ENCODE measurements at regions not wholly inside any gene's neighbourhood (a gene's known extent, or its start where the extent isn't known, plus 50 kb on each side); places are given as distances from the start of the nearest gene placed in this dataset.

GRCh38 chr17:77347544-77347943 lies 206.8 kb downstream of the SEC14L1 start:
- no peak overlapping the region for H4K91ac ChIP-seq (replicated peaks; ENCODE audit: insufficient read length, low read length)
- peaks cover 3% of the 10 kb centered on the region; the same call in 1 of the 2 replicates for H3K79me1 ChIP-seq (ENCODE audit: low read depth, low read length)
- no peak overlapping the region for H3K4me3 ChIP-seq (ENCODE audit: extremely low read depth in 1 of 4, insufficient read depth in 2 of 4, low read depth in 3 of 4, low read length in 4 of 4)
- H4K20me1 ChIP-seq (replicated peaks in 1 of 2; ENCODE audit: control insufficient read depth in 1 of 2, insufficient read depth in 2 of 2, low read length in 2 of 2), result no peaks in the 10 kb centered on the region
- no peak overlapping the region for H2BK15ac ChIP-seq (ENCODE audit: low read length)
- ChIA-PET POLR2A (ENCODE audit: partially characterized antibody) (no interaction called here), CTCF (ENCODE audit: partially characterized antibody) (interaction anchor here (0.8 to 2.5 kb wide), 2 partner anchors 16 to 21 kb away, joined by 3 to 10 read pairs; no protein-coding TSS in a partner anchor)
- no peak overlapping the region for H3K56ac ChIP-seq (replicated peaks; ENCODE audit: insufficient read length, low read depth, low read length)
- H2BK12ac ChIP-seq (ENCODE audit: low read depth, low read length), result no peak overlapping the region
- no peak overlapping the region for H2BK120ac ChIP-seq (replicated peaks; ENCODE audit: low read depth, low read length)
- H3K9me3 ChIP-seq (ENCODE audit: insufficient read depth in 2 of 2, low read depth in 1 of 2, low read length in 1 of 2), result peaks cover 0 to 5% of the 10 kb centered on the region in 2 experiments; a peak in 2 of 4 replicates
- H2AK5ac ChIP-seq (ENCODE audit: low read depth, low read length), result no peak overlapping the region
- no peak overlapping the region for H2AFZ ChIP-seq (ENCODE audit: low read length)
- H3K4me1 ChIP-seq (replicated peaks in 1 of 4; ENCODE audit: control insufficient read depth in 3 of 4, insufficient read depth in 4 of 4, low read length in 3 of 4), result peaks cover 0 to 13% (median 6%) of the 10 kb centered on the region in 4 experiments; a peak in 6 of 7 replicates
- no peaks in the 10 kb centered on the region for H3K27me3 ChIP-seq (replicated peaks in 1 of 4; ENCODE audit: control insufficient read depth in 3 of 4, extremely low read depth in 1 of 4, insufficient read depth in 3 of 4, low read length in 3 of 4)
- no peak overlapping the region for H2BK5ac ChIP-seq (ENCODE audit: low read depth, low read length)
- DNase-seq (ENCODE audit: low read depth in 1 of 2, low spot score in 2 of 2) (no peak), FAIRE-seq (no peak)
- H3K79me2 ChIP-seq (ENCODE audit: control insufficient read depth in 1 of 2, insufficient read depth in 2 of 2, low read length in 2 of 2), result no peaks in the 10 kb centered on the region
- H3K27ac ChIP-seq (ENCODE audit: low read depth, low read length), result no peak overlapping the region
- H3K4ac ChIP-seq (replicated peaks; ENCODE audit: insufficient read length, low read depth, low read length), result no peak overlapping the region
- H3K14ac ChIP-seq (ENCODE audit: insufficient read length), result no peak overlapping the region
- H3K18ac ChIP-seq (ENCODE audit: extremely low read depth, low read length), result no peak overlapping the region
- no peak overlapping the region for H3K23ac ChIP-seq (ENCODE audit: insufficient read length)
- 95% methylated on average over 4 of the region's 4 CpGs; no CpG with 5 or more reads in 1 of the 2 experiments for WGBS, 2 experiments (ENCODE audit: extremely low coverage in 1 of 2, insufficient coverage in 1 of 2, insufficient read length in 1 of 2, insufficient replicate concordance in 2 of 2, low coverage in 1 of 2, low lambda C conversion rate in 2 of 2, missing lambda C conversion rate in 1 of 2)
- H4K5ac ChIP-seq (ENCODE audit: insufficient read length, low read depth, low read length), result no peak overlapping the region
- no peak for TF ChIP-seq GTF2F1 (IDR thresholded peaks at IDR 0.05; ENCODE audit: borderline replicate concordance, low read depth, low read length)
- no peak for TF ChIP-seq NRF1 (IDR thresholded peaks at IDR 0.05; ENCODE audit: low read depth, low read length)
- no peak for TF ChIP-seq CREB1 (IDR thresholded peaks at IDR 0.05)
- no peak for TF ChIP-seq POU5F1 (IDR thresholded peaks at IDR 0.05; ENCODE audit: low read depth, low read length)
- TF ChIP-seq JUND (IDR thresholded peaks at IDR 0.05; ENCODE audit: low read length), result no peak
- TF ChIP-seq TBP (IDR thresholded peaks at IDR 0.05; ENCODE audit: low read depth, low read length), result no peak
- TF ChIP-seq CHD2 (IDR thresholded peaks at IDR 0.05; ENCODE audit: low read length), result no peak
- TF ChIP-seq CBX5 (IDR thresholded peaks at IDR 0.05; ENCODE audit: low read depth, low read length), result no peak
- TF ChIP-seq RBBP5 (IDR thresholded peaks at IDR 0.05; ENCODE audit: borderline replicate concordance, low read depth, low read length), result no peak
- no peak for TF ChIP-seq SP1 (IDR thresholded peaks at IDR 0.05; ENCODE audit: low read depth, low read length)
- H2BK20ac ChIP-seq (ENCODE audit: low read length), result no peak overlapping the region
- H4K8ac ChIP-seq (ENCODE audit: extremely low read depth, insufficient read depth, low read length), result no peak overlapping the region
- no peak overlapping the region for H3K4me2 ChIP-seq (ENCODE audit: insufficient read depth in 1 of 2, low read depth in 2 of 2, low read length in 2 of 2)
- no peaks in the 10 kb centered on the region; a peak in 1 of 8 replicates for H3K36me3 ChIP-seq (ENCODE audit: control insufficient read depth in 2 of 4, insufficient read depth in 4 of 4, low read length in 3 of 4)
- no peaks in the 10 kb centered on the region for H3K23me2 ChIP-seq (ENCODE audit: low read depth, low read length)
- no peak overlapping the region for H3K9ac ChIP-seq (replicated peaks in 1 of 4; ENCODE audit: extremely low read depth in 1 of 4, low read depth in 3 of 4, low read length in 3 of 4)
